Uterus (tissue), 2 donors: ENCODE measurements at regions not wholly inside any gene's neighbourhood (a gene's known extent, or its start where the extent isn't known, plus 50 kb on each side); places are given as distances from the start of the nearest gene placed in this dataset.

Source experiments
- POLR2A ChIP-seq, 2 donors: fragments of 450-650 bp; IDR thresholded peaks; one replicate each; pipeline ENCODE4 v1.6.1; 2016; ENCODE audit warnings: antibody characterized with exemption in 2 of 2, mild to moderate bottlenecking in 1 of 2, moderate library complexity in 1 of 2
- TF ChIP-seq, protein P1 (sequence below), 4 experiments: fragments of 200-600 bp in 2 of 4; fragments of 450-650 bp in 2 of 4; sonication (generic) in 2 of 4; IDR thresholded peaks; one replicate each; pipeline ENCODE4 v1.5.1; 2016 to 2019; ENCODE audit warnings: antibody characterized with exemption in 4 of 4, mild to moderate bottlenecking in 2 of 4, moderate library complexity in 1 of 4

DNA sequence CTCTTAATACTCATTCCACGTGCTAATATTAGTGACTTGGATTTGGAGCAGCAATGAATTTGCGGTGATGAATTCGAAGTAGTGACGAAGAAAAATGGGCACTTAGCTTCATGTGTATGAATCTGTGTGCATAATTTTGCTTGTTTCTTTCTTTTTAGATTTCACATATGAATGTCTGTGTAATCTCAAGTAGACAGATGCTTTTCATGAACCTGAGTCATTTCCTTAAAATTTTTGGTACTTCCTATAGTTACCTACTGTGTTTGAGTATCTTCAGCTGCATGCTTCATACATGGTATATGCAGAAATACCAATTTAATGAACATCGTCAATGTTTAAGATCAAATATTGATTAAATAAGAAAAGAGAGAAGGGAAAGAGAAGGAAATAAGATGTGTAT lies 540.2 kb downstream of the RAB38 start:
- TF ChIP-seq, protein P1, sequence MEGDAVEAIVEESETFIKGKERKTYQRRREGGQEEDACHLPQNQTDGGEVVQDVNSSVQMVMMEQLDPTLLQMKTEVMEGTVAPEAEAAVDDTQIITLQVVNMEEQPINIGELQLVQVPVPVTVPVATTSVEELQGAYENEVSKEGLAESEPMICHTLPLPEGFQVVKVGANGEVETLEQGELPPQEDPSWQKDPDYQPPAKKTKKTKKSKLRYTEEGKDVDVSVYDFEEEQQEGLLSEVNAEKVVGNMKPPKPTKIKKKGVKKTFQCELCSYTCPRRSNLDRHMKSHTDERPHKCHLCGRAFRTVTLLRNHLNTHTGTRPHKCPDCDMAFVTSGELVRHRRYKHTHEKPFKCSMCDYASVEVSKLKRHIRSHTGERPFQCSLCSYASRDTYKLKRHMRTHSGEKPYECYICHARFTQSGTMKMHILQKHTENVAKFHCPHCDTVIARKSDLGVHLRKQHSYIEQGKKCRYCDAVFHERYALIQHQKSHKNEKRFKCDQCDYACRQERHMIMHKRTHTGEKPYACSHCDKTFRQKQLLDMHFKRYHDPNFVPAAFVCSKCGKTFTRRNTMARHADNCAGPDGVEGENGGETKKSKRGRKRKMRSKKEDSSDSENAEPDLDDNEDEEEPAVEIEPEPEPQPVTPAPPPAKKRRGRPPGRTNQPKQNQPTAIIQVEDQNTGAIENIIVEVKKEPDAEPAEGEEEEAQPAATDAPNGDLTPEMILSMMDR (IDR thresholded peaks at IDR 0.05): no peak
- TF ChIP-seq POLR2A (IDR thresholded peaks at IDR 0.05): no peak
